Body of pancreas (tissue), 4 donors: ENCODE measurements at regions not wholly inside any gene's neighbourhood (a gene's known extent, or its start where the extent isn't known, plus 50 kb on each side); places are given as distances from the start of the nearest gene placed in this dataset.

ENCODE experiments used
- ATAC-seq: fragments of 150-250 bp; one replicate; pipeline ENCODE4 v1.9.1; 2016
- DNase-seq, 4 donors: peaks; one replicate each; pipeline ENCODE4 v3.0.0-alpha.2; 2019
- H3K27ac ChIP-seq, 4 donors: fragments of 200-600 bp; sonication (generic); 1 replicate in 3 of 4; 2 replicates in 1 of 4; pipeline versions ENCODE4 v1.5.1 to v1.6.1; 2016 to 2019; ENCODE audit warnings: mild to moderate bottlenecking in 1 of 4, mixed read lengths in 1 of 4, moderate library complexity in 1 of 4
- H3K27me3 ChIP-seq, 2 donors: fragments of 200-600 bp; sonication (generic); one replicate each; pipeline ENCODE4 v1.6.0; 2016; ENCODE audit warnings: mild to moderate bottlenecking in 1 of 2
- H3K36me3 ChIP-seq, 2 donors: fragments of 200-600 bp; sonication (generic); replicated peaks in 1 of 2; 2 replicates each; pipeline ENCODE4 v1.5.1; 2016; ENCODE audit warnings: low read depth in 2 of 2; ENCODE audit not compliant: insufficient read depth in 1 of 2
- H3K4me1 ChIP-seq: fragments of 200-600 bp; sonication (generic); one replicate; pipeline ENCODE4 v1.6.0; 2016
- H3K4me3 ChIP-seq, 2 donors: fragments of 200-600 bp; sonication (generic); 1 replicate in 1 of 2; 2 replicates in 1 of 2; pipeline ENCODE4 v1.5.1; 2016 to 2019
- H3K9me3 ChIP-seq, 3 donors: fragments of 200-600 bp; sonication (generic); 1 replicate in 2 of 3; 2 replicates in 1 of 3; pipeline ENCODE4 v1.5.1; 2016
- CTCF ChIP-seq, 7 experiments: fragments of 450-650 bp in 4 of 7; fragments of 200-600 bp in 3 of 7; sonication (generic) in 3 of 7; IDR thresholded peaks; one replicate each; pipeline ENCODE4 v1.5.1; 2016 to 2019; ENCODE audit warnings: antibody characterized with exemption in 7 of 7
- POLR2A ChIP-seq, 3 donors: fragments of 450-650 bp; IDR thresholded peaks; one replicate each; pipeline ENCODE4 v1.6.1; 2016; ENCODE audit warnings: antibody characterized with exemption in 3 of 3, mild to moderate bottlenecking in 2 of 3
- WGBS, 2 donors: methylation state at CpG; one replicate each; pipeline ENCODE4 v1.1.5; 2017; 5-methylcytosine and 5-hydroxymethylcytosine counted together
- intact Hi-C: fragments of 100-400 bp; cut with DNase I; formaldehyde crosslinking; loops from one replicate; pipeline ENCODE4 v1.15.1; 2023

DNA sequence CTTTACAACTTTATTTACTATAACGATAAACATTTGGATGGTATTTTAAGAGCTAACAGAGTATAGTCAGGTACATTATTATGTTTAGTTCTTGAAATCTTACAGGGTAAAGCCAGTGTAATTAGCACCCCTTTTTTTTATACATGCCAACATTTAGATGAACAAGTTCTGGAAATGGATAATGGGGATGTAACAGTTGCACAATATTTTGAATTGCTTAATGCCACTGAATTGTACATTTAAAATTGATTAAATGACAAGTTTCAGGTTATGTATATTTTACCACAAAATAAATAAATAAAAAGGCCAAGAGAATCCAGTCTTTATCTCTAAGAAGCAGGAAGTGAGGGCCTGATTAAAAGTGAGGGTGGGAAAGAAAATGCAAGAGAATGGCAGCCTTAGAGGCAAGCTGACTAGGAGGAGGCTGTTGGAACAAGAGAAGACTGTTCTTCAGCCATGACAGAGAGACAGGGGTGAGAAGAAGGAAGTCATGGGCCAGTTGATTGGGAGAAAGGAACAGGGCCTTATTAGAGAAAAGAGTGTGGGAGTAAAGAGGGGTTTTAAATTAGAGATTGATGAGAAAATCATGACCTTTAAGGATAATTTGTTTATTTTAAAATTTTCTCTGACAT is 49.9 kb upstream of the TNFSF18 start:
- no peak for ATAC-seq
- WGBS, 2 donors: 91 to 95% methylated on average over 1 of the region's 1 CpG
- Histone ChIP-seq H3K4me3 (no peak overlapping the region), H3K4me1 (no peaks in the 10 kb centered on the region), H3K27ac (no peak overlapping the region), H3K36me3 (no peaks in the 10 kb centered on the region), H3K9me3 (peaks cover 0 to 11% (median 0%) of the 10 kb centered on the region in 3 donors), H3K27me3 (no peaks in the 10 kb centered on the region)
- no peak for TF ChIP-seq CTCF (IDR thresholded peaks at IDR 0.05)
- no peak for TF ChIP-seq POLR2A (IDR thresholded peaks at IDR 0.05)
- DNase-seq: no peak
- intact Hi-C loops: no loop called here
